ENCODE measurements at regions not wholly inside any gene's neighbourhood (a gene's known extent, or its start where the extent isn't known, plus 50 kb on each side); places are given as distances from the start of the nearest gene placed in this dataset.
"Not testable (repeated sequence)": the region's sequence is repeated elsewhere in the genome, so short reads cannot be mapped to it uniquely, and the experiment has no call there.

- H3K4me1 Mint-ChIP-seq = no peaks in the 10 kb centered on the region
- no peak overlapping the region for H3K4me3 ChIP-seq (ENCODE audit: low read depth, low read length)
- H3K4me1 ChIP-seq (ENCODE audit: control insufficient read depth, insufficient read depth, low read length, poor library complexity, severe bottlenecking) = no peaks in the 10 kb centered on the region
- ATAC-seq (ENCODE audit: low read depth in 2 of 2) = no peak
- no peaks in the 10 kb centered on the region for H3K36me3 ChIP-seq (ENCODE audit: control insufficient read depth, insufficient read depth, low read length)
- H3K27ac Mint-ChIP-seq = no peak overlapping the region
- no peak for DNase-seq
- peaks cover 0 to 4% (median 0%) of the 10 kb centered on the region in 7 donors for H3K9me3 Mint-ChIP-seq
- no peaks in the 10 kb centered on the region for H3K36me3 Mint-ChIP-seq
- H3K27me3 ChIP-seq (ENCODE audit: control insufficient read depth, insufficient read depth, low read length) = no peaks in the 10 kb centered on the region
- H3K27ac ChIP-seq (ENCODE audit: insufficient read depth, low read length, poor library complexity, severe bottlenecking) = no peak overlapping the region
- H3K4me3 Mint-ChIP-seq = no peak overlapping the region
- H3K27me3 Mint-ChIP-seq = peaks cover 20% of the 10 kb centered on the region
- H3K9me3 ChIP-seq (ENCODE audit: control insufficient read depth in 2 of 2, low read length in 2 of 2) = no peaks in the 10 kb centered on the region
Measured at GRCh38 chr11:96483374-96483955, 93.7 kb downstream of the JRKL start.

GRCh38 chr11:96484361-96484760 is 94.5 kb downstream of the JRKL start:
- no peak for ATAC-seq (ENCODE audit: low read depth in 2 of 2)
- Mint-ChIP-seq H3K4me1 (no peaks in the 10 kb centered on the region), H3K27me3 (peaks cover 20% of the 10 kb centered on the region), H3K4me3 (no peak overlapping the region), H3K9me3 (peaks cover 0 to 3% (median 0%) of the 10 kb centered on the region in 7 donors), H3K36me3 (no peaks in the 10 kb centered on the region), H3K27ac (no peak overlapping the region)
- no peak overlapping the region for H3K27ac ChIP-seq (ENCODE audit: insufficient read depth, low read length, poor library complexity, severe bottlenecking)
- H3K27me3 ChIP-seq (ENCODE audit: control insufficient read depth, insufficient read depth, low read length) = no peaks in the 10 kb centered on the region
- no peak for DNase-seq
- H3K4me1 ChIP-seq (ENCODE audit: control insufficient read depth, insufficient read depth, low read length, poor library complexity, severe bottlenecking) = no peaks in the 10 kb centered on the region
- H3K4me3 ChIP-seq (ENCODE audit: low read depth, low read length) = no peak overlapping the region
- no peaks in the 10 kb centered on the region for H3K36me3 ChIP-seq (ENCODE audit: control insufficient read depth, insufficient read depth, low read length)
- no peaks in the 10 kb centered on the region for H3K9me3 ChIP-seq (ENCODE audit: control insufficient read depth in 2 of 2, low read length in 2 of 2)

GRCh38 chr11:96486890-96487611 is 97.2 kb downstream of the JRKL start:
- no peaks in the 10 kb centered on the region for H3K36me3 Mint-ChIP-seq
- no peak for ATAC-seq (ENCODE audit: low read depth in 2 of 2)

GRCh38 chr11:96488911-96489310 is 99.1 kb downstream of the JRKL start:
- ATAC-seq (ENCODE audit: low read depth in 2 of 2); H3K27me3 ChIP-seq (ENCODE audit: control insufficient read depth, insufficient read depth, low read length); H3K27ac Mint-ChIP-seq; H3K9me3 Mint-ChIP-seq; H3K36me3 ChIP-seq (ENCODE audit: control insufficient read depth, insufficient read depth, low read length); H3K4me3 Mint-ChIP-seq; H3K4me1 ChIP-seq (ENCODE audit: control insufficient read depth, insufficient read depth, low read length, poor library complexity, severe bottlenecking); H3K4me3 ChIP-seq (ENCODE audit: low read depth, low read length); H3K36me3 Mint-ChIP-seq; DNase-seq; H3K9me3 ChIP-seq (ENCODE audit: control insufficient read depth in 2 of 2, low read length in 2 of 2); H3K27ac ChIP-seq (ENCODE audit: insufficient read depth, low read length, poor library complexity, severe bottlenecking); H3K4me1 Mint-ChIP-seq: not testable (repeated sequence)
- peaks cover 23% of the 10 kb centered on the region for H3K27me3 Mint-ChIP-seq

More at GRCh38 chr11:96486890-96487611, 97.2 kb downstream of the JRKL start:
- no peak overlapping the region for H3K27ac Mint-ChIP-seq
- no peak for DNase-seq
- H3K4me3 ChIP-seq (ENCODE audit: low read depth, low read length) = no peak overlapping the region
- peaks cover 24% of the 10 kb centered on the region for H3K27me3 Mint-ChIP-seq
- no peaks in the 10 kb centered on the region for H3K9me3 ChIP-seq (ENCODE audit: control insufficient read depth in 2 of 2, low read length in 2 of 2)
- no peak overlapping the region for H3K27ac ChIP-seq (ENCODE audit: insufficient read depth, low read length, poor library complexity, severe bottlenecking)
- no peaks in the 10 kb centered on the region for H3K4me1 Mint-ChIP-seq
- H3K36me3 ChIP-seq (ENCODE audit: control insufficient read depth, insufficient read depth, low read length) = no peaks in the 10 kb centered on the region
- H3K4me3 Mint-ChIP-seq = no peak overlapping the region
- no peaks in the 10 kb centered on the region for H3K27me3 ChIP-seq (ENCODE audit: control insufficient read depth, insufficient read depth, low read length)
- H3K4me1 ChIP-seq (ENCODE audit: control insufficient read depth, insufficient read depth, low read length, poor library complexity, severe bottlenecking) = no peaks in the 10 kb centered on the region
- H3K9me3 Mint-ChIP-seq = peaks cover 0 to 5% (median 0%) of the 10 kb centered on the region in 7 donors

GRCh38 chr11:96500440-96500839 is 110.6 kb downstream of the JRKL start:
- ATAC-seq (ENCODE audit: low read depth in 2 of 2) = no peak

GRCh38 chr11:96506041-96506440 is 116.2 kb downstream of the JRKL start:
- H3K4me3 Mint-ChIP-seq = no peak overlapping the region
- H3K27me3 Mint-ChIP-seq = peaks cover 9% of the 10 kb centered on the region
- H3K4me1 Mint-ChIP-seq = no peaks in the 10 kb centered on the region
- no peaks in the 10 kb centered on the region for H3K9me3 Mint-ChIP-seq
- Histone ChIP-seq H3K4me3 (ENCODE audit: low read depth, low read length) (no peak overlapping the region), H3K9me3 (ENCODE audit: control insufficient read depth in 2 of 2, low read length in 2 of 2) (no peaks in the 10 kb centered on the region), H3K27me3 (ENCODE audit: control insufficient read depth, insufficient read depth, low read length) (no peaks in the 10 kb centered on the region), H3K4me1 (ENCODE audit: control insufficient read depth, insufficient read depth, low read length, poor library complexity, severe bottlenecking) (no peaks in the 10 kb centered on the region), H3K27ac (ENCODE audit: insufficient read depth, low read length, poor library complexity, severe bottlenecking) (no peak overlapping the region), H3K36me3 (ENCODE audit: control insufficient read depth, insufficient read depth, low read length) (no peaks in the 10 kb centered on the region)
- no peak overlapping the region for H3K27ac Mint-ChIP-seq
- no peak for DNase-seq
- no peak for ATAC-seq (ENCODE audit: low read depth in 2 of 2)
- no peaks in the 10 kb centered on the region for H3K36me3 Mint-ChIP-seq

More at GRCh38 chr11:96500440-96500839, 110.6 kb downstream of the JRKL start:
- Mint-ChIP-seq H3K27me3 (peaks cover 6% of the 10 kb centered on the region), H3K27ac (no peak overlapping the region), H3K4me3 (no peak overlapping the region), H3K9me3 (peaks cover 0 to 3% (median 0%) of the 10 kb centered on the region in 7 donors), H3K36me3 (no peaks in the 10 kb centered on the region), H3K4me1 (no peaks in the 10 kb centered on the region)
- Histone ChIP-seq H3K4me3 (ENCODE audit: low read depth, low read length) (no peak overlapping the region), H3K27ac (ENCODE audit: insufficient read depth, low read length, poor library complexity, severe bottlenecking) (no peak overlapping the region), H3K36me3 (ENCODE audit: control insufficient read depth, insufficient read depth, low read length) (no peaks in the 10 kb centered on the region), H3K9me3 (ENCODE audit: control insufficient read depth in 2 of 2, low read length in 2 of 2) (no peaks in the 10 kb centered on the region), H3K4me1 (ENCODE audit: control insufficient read depth, insufficient read depth, low read length, poor library complexity, severe bottlenecking) (no peaks in the 10 kb centered on the region), H3K27me3 (ENCODE audit: control insufficient read depth, insufficient read depth, low read length) (no peaks in the 10 kb centered on the region)
- no peak for DNase-seq

GRCh38 chr11:96506953-96507354 is 117.1 kb downstream of the JRKL start:
- H3K4me1 Mint-ChIP-seq = no peaks in the 10 kb centered on the region
- no peak for DNase-seq
- no peaks in the 10 kb centered on the region for H3K36me3 Mint-ChIP-seq
- H3K4me3 Mint-ChIP-seq = no peak overlapping the region
- Histone ChIP-seq H3K27ac (ENCODE audit: insufficient read depth, low read length, poor library complexity, severe bottlenecking) (no peak overlapping the region), H3K9me3 (ENCODE audit: control insufficient read depth in 2 of 2, low read length in 2 of 2) (no peaks in the 10 kb centered on the region), H3K36me3 (ENCODE audit: control insufficient read depth, insufficient read depth, low read length) (no peaks in the 10 kb centered on the region), H3K4me3 (ENCODE audit: low read depth, low read length) (no peak overlapping the region), H3K27me3 (ENCODE audit: control insufficient read depth, insufficient read depth, low read length) (no peaks in the 10 kb centered on the region), H3K4me1 (ENCODE audit: control insufficient read depth, insufficient read depth, low read length, poor library complexity, severe bottlenecking) (no peaks in the 10 kb centered on the region)
- H3K27me3 Mint-ChIP-seq = peaks cover 9% of the 10 kb centered on the region
- no peaks in the 10 kb centered on the region for H3K9me3 Mint-ChIP-seq
- ATAC-seq (ENCODE audit: low read depth in 2 of 2) = no peak
- no peak overlapping the region for H3K27ac Mint-ChIP-seq

GRCh38 chr11:96508861-96509260 is 119.0 kb downstream of the JRKL start:
- Mint-ChIP-seq H3K4me3 (no peak overlapping the region), H3K27me3 (peaks cover 9% of the 10 kb centered on the region), H3K27ac (no peak overlapping the region), H3K36me3 (no peaks in the 10 kb centered on the region), H3K9me3 (peaks cover 0 to 3% (median 0%) of the 10 kb centered on the region in 7 donors), H3K4me1 (no peaks in the 10 kb centered on the region)
- ATAC-seq (ENCODE audit: low read depth in 2 of 2) (no peak), DNase-seq (no peak)
- H3K36me3 ChIP-seq (ENCODE audit: control insufficient read depth, insufficient read depth, low read length) = no peaks in the 10 kb centered on the region
- no peaks in the 10 kb centered on the region for H3K27me3 ChIP-seq (ENCODE audit: control insufficient read depth, insufficient read depth, low read length)
- H3K27ac ChIP-seq (ENCODE audit: insufficient read depth, low read length, poor library complexity, severe bottlenecking) = no peak overlapping the region
- no peaks in the 10 kb centered on the region for H3K4me1 ChIP-seq (ENCODE audit: control insufficient read depth, insufficient read depth, low read length, poor library complexity, severe bottlenecking)
- H3K4me3 ChIP-seq (ENCODE audit: low read depth, low read length) = no peak overlapping the region
- no peaks in the 10 kb centered on the region for H3K9me3 ChIP-seq (ENCODE audit: control insufficient read depth in 2 of 2, low read length in 2 of 2)
